HG03442 (cell line): ENCODE measurements at regions not wholly inside any gene's neighbourhood (a gene's known extent, or its start where the extent isn't known, plus 50 kb on each side); places are given as distances from the start of the nearest gene placed in this dataset.

ENCODE experiments used
- ATAC-seq: cut with Tn5 transposase; IDR thresholded peaks from one replicate; pipeline ENCODE4 v1.9.1; 2021; ENCODE audit warnings: mild to moderate bottlenecking, moderate library complexity; ENCODE audit not compliant: unreplicated experiment

GRCh38 chr11:29318134-29318845, 698.5 kb downstream of the KCNA4 start:
- no peak for ATAC-seq

- no peak for ATAC-seq
Measured at GRCh38 chr11:29317694-29318093, 699.1 kb downstream of the KCNA4 start.

DNA sequence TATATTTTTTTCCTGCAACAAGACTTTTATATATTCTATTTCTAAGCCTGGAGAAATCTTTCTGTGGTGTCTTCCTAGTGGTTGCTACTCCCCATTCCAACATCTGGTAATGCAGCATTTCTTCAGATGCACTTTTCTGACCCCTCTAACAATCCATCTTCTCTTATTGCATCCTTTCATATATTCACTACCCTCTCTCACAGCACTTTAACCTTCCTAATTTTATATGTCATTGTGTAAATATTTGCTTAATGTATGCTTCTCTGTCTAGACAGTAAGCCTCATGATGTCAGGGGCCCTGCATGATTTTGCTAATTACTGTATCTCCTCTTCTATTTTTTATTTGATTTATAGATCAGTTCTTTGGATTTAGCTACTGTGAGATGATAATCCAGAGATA, 701.6 kb downstream of the KCNA4 start:
- no peak for ATAC-seq

GRCh38 chr11:29314211-29314610, 702.6 kb downstream of the KCNA4 start:
- ATAC-seq = no peak

DNA sequence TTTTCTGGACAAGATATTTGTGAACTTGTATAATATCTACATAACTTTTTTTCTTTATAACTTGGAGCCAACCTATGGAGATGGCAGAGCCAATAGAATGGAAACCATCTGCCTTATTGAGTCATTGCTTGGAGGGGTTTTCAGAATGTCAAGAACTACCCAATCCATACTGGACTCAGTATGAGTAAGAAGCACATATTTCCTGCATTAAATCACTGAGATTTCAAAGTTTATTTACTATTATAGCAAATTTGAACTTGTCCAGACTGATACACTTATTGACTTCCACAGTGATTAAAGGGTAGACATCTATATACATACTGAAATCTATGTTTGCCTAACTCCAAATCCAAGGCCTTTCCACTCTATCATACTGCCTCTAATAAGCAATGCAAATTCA, 704.0 kb downstream of the KCNA4 start:
- ATAC-seq = no peak

DNA sequence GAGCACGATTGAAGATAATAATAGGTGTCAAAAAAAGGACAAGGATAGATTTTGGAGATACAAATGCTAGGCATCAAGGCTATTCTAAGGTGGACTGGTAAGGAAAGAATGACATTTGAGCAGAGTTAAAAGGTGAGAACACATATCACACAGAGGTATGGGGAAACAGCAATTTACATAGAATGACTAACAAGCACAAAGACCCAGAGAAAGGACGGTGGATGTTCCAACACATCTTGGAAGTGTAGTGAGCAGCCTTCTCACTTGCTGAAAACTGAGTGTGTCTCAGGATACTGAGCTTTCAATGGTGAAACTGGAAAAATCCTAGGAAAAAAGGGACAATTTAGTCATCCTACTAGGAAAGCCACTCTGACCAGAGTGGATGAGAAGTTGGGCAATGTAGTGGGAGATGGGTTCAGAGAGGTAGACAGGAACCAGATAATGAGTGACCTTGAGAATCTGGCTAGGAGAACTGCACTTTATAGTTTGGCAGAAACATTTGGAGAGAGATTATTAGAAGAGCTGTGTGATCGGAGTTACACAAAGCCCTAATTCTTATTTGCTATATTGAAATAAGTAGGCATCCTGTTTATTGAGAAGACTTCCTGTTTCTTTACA, 706.0 kb downstream of the KCNA4 start:
- no peak for ATAC-seq

GRCh38 chr11:29309992-29310391, 706.8 kb downstream of the KCNA4 start:
- no peak for ATAC-seq

DNA sequence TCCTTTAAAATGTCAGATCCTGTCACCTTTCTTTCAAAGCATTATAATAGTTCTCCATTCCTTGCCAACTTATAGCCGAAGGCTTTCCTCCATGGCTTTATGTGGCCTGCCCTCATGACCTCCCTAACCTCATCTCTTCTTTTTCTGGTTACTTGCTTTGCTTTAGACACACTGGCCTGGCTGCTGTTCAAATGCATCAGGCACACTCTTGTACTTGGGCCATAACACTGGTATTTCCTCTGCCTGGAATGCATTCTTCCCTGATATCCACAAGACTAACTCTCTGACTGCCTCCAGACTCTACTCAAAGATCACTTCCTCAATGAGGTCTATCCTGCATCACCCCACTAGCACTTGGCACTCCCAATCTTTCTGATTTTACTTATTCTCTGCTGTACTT, 710.3 kb downstream of the KCNA4 start:
- no peak for ATAC-seq

- ATAC-seq = no peak
Measured at GRCh38 chr11:29305456-29306232, 711.2 kb downstream of the KCNA4 start.

DNA sequence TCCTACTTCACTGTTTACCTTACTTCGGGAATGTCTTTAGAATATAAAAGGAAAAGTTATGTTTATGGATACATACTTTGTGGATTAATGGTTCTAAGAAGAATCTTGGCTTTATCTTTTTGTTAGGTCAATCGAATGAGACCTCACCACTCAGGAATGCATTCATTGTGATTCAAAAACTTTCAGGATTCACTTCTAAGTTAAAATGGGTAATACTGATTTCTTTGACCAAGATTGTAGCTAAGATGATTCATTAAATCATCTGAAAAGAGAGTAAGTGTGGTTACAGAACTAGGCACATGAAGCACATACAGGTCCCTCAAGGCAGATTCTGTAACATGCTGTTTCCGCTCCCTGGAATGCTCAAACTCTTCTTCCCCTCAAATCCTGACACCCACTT, 716.4 kb downstream of the KCNA4 start:
- ATAC-seq = no peak

- ATAC-seq = no peak
Measured at GRCh38 chr11:29296680-29297079, 720.1 kb downstream of the KCNA4 start.

DNA sequence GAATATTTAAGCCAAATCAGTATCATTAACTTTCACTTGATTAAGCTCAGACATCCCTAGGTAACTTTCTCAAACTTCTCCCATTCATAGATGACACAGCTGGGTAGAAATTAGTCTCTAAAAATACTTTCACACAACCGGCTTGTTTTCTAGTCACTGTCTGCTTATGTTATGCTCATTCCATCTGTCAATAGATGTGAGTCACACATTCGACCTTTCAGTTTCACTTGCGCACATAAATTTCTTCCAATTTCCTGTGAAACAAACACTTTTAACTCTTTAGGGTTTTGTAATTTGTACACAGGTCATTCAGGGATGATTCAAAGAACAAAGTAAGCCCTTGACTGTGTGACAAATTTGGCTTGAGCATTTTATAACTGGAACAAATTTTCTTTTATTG, 723.0 kb downstream of the KCNA4 start:
- ATAC-seq = peak; percentile 97

- peak; percentile 74 for ATAC-seq
Measured at GRCh38 chr11:29282088-29282487, 734.7 kb downstream of the KCNA4 start.

DNA sequence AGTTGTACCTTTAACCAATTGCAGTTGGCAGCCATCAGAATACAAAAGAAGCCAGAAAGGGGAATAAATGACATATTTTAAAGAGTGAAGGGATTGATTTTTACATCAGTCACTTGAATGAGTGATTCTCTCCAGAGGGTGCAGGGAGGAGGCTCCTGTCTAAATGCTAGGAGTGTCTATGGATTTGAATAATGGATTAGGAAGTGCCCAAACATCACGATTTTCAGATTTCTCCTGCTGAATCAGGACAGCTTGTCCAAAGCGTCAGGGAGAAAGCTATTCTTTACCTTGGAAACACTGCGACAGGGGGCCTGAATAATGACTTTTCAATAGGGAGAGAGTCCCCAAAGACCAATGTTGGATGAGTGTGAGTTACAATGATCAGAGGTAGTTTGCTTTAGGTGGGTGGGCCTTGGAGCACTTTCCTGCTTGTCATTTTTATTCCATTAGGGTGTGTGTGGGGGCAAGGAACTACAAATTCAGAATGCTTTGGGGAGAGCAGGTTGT, 735.5 kb downstream of the KCNA4 start:
- no peak for ATAC-seq

DNA sequence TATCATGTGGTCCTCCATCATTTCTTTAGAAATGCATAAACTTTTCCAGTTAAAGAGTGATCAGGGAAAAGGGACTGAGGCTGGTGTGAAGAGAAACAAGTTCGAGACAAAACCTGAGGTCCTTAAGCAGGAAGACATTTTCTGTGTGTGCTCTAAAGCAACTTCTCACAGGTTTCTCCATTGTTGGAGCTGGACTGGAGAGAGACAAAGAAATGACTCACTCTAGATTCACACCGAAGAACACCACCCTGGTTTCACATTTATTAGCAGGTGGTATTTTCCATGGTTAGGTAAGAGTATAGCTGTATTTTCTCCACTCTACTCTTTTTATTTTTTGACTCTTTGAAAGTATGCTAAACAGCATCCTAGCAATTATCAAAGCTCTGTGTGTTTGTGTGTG, 736.4 kb downstream of the KCNA4 start:
- ATAC-seq = peak; percentile 67

DNA sequence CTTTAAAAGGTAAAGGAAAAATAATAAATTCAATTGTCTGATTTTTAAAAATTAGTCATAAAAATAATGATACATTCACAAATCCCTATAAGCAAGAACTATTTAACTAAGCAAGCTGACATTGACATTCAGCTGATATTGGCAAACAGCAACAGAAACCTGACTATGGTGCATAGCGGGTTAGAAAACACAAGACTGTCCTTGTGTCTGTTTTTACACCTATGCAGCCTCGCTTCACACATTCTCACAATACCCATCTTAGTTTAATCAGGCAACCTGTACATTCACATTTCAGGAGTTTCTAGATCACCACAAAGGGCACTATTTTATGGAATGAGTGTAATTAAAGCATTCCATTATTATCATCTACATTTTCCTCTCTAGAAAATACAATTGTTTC, 737.1 kb downstream of the KCNA4 start:
- ATAC-seq = no peak

GRCh38 chr11:29272019-29272654, 744.7 kb downstream of the KCNA4 start:
- no peak for ATAC-seq

DNA sequence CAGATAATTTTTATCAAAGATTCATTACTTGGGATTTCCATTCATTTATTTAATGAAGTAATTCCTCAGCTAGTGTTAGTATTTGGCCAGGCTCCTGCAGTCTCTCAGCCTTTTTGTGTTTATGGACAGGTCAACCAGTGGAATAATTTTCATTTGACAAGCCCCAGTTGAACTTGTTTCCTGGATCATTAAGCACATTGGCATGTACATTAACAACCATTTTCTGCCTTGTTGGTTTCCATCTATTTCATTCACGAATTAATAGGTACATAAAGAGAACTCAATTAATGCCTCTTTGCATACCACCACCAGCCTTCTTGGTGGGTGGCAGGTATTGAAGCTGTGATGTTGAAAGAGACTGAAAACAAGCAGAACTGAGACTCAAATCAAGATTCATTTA, 745.2 kb downstream of the KCNA4 start:
- no peak for ATAC-seq

- no peak for ATAC-seq
Measured at GRCh38 chr11:29268733-29269132, 748.1 kb downstream of the KCNA4 start.

DNA sequence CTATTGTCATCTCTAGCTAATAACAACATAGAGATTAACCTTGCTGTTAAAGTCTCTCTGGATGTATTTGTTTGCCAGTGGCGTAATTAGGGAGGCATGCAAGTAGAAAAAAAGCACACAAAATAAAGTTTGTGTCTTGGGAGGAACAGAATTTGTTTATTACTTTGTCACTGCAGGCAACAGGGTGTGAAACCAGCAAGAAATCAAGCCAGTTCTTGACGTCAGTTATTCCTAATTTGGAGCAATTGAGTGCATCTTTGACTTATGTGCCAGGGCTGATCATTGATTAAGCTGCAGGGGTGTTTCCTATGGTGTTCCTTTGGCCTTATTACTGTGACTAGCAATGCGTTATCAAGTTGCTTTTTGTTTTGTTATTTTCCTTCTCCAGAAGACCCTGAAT, 751.0 kb downstream of the KCNA4 start:
- ATAC-seq = no peak

- no peak for ATAC-seq
Measured at GRCh38 chr11:29265381-29265780, 751.4 kb downstream of the KCNA4 start.
